Activated naive CD8-positive, alpha-beta T cell treated with anti-CD3 and anti-CD28 coated beads for 36 hours (primary cell): ENCODE measurements at regions not wholly inside any gene's neighbourhood (a gene's known extent, or its start where the extent isn't known, plus 50 kb on each side); places are given as distances from the start of the nearest gene placed in this dataset.

Source experiments
- DNase-seq: peaks from one replicate; pipeline ENCODE4 v3.0.0; 2021
- H3K27ac Mint-ChIP-seq: one replicate; pipeline ENCODE4 v1.8.0; 2022; ENCODE audit warnings: mild to moderate bottlenecking, moderate library complexity, mixed read lengths
- H3K27me3 Mint-ChIP-seq: one replicate; pipeline ENCODE4 v1.8.0; 2022; ENCODE audit warnings: mild to moderate bottlenecking, mixed read lengths
- H3K36me3 Mint-ChIP-seq: one replicate; pipeline ENCODE4 v1.8.0; 2021; ENCODE audit warnings: mild to moderate bottlenecking, mixed read lengths
- H3K4me1 Mint-ChIP-seq: one replicate; pipeline ENCODE4 v1.8.0; 2021; ENCODE audit warnings: mixed read lengths
- H3K4me3 Mint-ChIP-seq: one replicate; pipeline ENCODE4 v1.8.0; 2022; ENCODE audit warnings: mild to moderate bottlenecking, moderate library complexity, mixed read lengths
- H3K9me3 Mint-ChIP-seq: one replicate; pipeline ENCODE4 v1.8.0; 2022; ENCODE audit warnings: mixed read lengths

DNA sequence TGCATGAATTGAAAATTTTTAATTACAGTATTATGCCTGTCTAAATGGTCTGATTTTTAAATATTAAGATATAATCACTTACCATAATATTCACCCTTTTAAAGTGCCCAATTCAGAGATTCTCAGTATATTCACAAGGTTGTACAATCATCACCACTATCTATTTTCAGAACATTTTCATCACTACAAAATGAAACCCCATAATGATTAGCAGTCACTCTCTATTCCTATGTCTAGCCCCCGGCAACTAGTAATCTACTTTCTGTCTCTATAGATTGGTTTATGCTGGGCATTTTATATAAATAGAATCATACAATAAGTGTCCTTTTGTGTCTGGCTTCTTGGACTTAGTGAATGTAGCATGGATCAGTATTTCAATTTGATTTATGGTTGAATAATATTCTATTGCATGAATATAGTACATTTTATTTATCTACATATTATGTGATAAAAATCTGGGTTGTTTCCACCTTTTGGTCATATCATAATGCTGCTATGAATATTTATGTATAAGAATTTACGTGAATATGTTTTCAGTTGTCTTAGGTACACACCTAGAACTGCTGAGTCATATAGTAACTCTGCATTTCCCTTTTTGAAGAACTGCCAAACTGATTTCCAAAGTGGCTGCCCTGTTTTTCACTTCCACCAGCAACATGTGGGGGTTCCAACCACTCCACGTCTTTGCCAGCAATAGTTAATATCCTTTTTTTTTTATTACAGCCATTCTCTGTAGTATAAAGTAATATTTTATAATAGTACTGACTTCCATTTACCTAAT lies 485.7 kb upstream of the ZNF385D start:
- no peaks in the 10 kb centered on the region for H3K4me1 Mint-ChIP-seq
- DNase-seq, result no peak
- peaks cover 2% of the 10 kb centered on the region for H3K9me3 Mint-ChIP-seq

GRCh38 chr3:22239011-22239410 lies 488.0 kb upstream of the ZNF385D start:
- H3K9me3 Mint-ChIP-seq, result no peaks in the 10 kb centered on the region
- H3K4me3 Mint-ChIP-seq, result no peak overlapping the region
- no peak overlapping the region for H3K27ac Mint-ChIP-seq
- no peaks in the 10 kb centered on the region for H3K36me3 Mint-ChIP-seq
- no peaks in the 10 kb centered on the region for H3K4me1 Mint-ChIP-seq
- no peaks in the 10 kb centered on the region for H3K27me3 Mint-ChIP-seq
- DNase-seq, result no peak

More for the DNA sequence above, 485.7 kb upstream of the ZNF385D start:
- Mint-ChIP-seq H3K27me3 (no peaks in the 10 kb centered on the region), H3K36me3 (no peaks in the 10 kb centered on the region), H3K4me3 (no peak overlapping the region), H3K27ac (no peak overlapping the region)

- no peaks in the 10 kb centered on the region for H3K4me1 Mint-ChIP-seq
- H3K27me3 Mint-ChIP-seq, result no peaks in the 10 kb centered on the region
- H3K36me3 Mint-ChIP-seq, result no peaks in the 10 kb centered on the region
- no peak overlapping the region for H3K4me3 Mint-ChIP-seq
- H3K27ac Mint-ChIP-seq, result no peak overlapping the region
- no peak for DNase-seq
- no peaks in the 10 kb centered on the region for H3K9me3 Mint-ChIP-seq
Observed at GRCh38 chr3:22241110-22241509, 490.1 kb upstream of the ZNF385D start.

DNA sequence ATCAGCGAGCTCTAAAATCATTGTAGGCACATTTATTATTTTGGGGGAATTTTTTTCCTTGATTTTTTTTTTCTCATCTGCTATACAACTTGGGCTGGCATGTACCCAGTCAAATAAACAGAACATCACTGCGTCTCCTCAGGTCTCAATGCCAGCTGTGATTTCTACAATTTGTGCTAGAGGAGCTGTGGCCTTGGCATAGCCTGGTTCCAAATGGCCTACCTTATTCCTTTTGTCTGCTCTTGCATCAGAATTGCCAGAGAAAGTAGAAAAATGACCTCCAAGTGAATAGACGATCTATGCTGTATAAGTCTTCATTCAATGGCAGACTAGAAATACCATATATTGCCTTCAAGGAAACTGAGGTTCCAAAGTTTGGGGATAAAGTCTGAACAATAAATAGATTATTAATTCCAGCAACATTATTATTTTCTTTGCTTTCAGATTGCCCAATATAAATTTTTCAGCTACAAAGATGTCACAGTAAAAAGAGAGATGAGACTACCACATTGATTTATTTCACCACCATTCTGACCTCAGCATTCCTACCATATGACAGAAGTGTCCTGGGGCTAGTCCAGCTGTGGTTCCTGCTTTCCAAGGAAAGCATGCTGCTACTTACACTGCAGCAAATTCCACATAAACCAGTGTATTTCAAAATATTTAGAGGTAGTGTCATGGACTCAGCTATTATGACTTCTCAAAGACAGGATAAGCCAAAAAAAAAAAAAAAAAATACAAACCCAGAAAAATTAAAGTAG lies 493.9 kb upstream of the ZNF385D start:
- H3K4me1 Mint-ChIP-seq, result no peaks in the 10 kb centered on the region
- no peaks in the 10 kb centered on the region for H3K36me3 Mint-ChIP-seq
- DNase-seq, result no peak
- H3K27me3 Mint-ChIP-seq, result no peaks in the 10 kb centered on the region
- H3K27ac Mint-ChIP-seq, result no peak overlapping the region
- H3K4me3 Mint-ChIP-seq, result no peak overlapping the region
- no peaks in the 10 kb centered on the region for H3K9me3 Mint-ChIP-seq

DNA sequence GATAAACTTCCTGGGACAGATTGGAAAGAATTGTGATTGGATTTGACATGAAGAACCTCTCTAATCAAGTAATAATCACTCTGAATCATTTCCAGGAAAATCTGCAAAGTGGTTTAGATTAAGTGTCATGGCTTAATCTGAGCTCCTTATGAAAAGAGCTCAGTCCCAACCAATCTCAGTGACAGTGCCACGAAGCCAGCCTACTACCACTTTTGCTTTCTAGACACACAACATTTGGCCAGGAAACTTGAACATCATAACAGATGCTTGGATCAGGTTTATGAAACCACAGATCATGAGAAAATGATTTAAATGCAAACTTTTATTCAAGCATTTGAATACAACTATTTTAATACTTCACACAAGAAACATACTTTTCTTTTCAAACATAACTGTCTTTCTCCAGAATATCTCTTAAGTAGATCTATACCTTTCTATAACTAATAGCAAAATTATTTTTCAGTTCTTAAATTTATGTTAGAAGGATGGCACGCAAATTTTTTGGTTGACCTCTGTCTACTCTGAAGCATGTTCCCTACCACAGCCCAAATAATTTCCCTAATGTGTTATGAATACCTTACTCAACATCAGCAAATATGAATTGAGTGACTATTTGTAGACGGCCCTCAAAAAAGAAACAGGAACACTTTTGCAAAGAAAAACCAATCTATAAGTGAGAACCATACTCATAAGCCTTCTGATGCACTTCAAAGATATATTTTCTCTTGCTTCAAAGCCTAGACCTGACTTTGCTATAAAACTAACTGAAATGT lies 495.0 kb upstream of the ZNF385D start:
- Mint-ChIP-seq H3K27ac (no peak overlapping the region), H3K9me3 (no peaks in the 10 kb centered on the region), H3K27me3 (no peaks in the 10 kb centered on the region), H3K4me1 (no peaks in the 10 kb centered on the region), H3K4me3 (no peak overlapping the region), H3K36me3 (no peaks in the 10 kb centered on the region)
- DNase-seq, result no peak

DNA sequence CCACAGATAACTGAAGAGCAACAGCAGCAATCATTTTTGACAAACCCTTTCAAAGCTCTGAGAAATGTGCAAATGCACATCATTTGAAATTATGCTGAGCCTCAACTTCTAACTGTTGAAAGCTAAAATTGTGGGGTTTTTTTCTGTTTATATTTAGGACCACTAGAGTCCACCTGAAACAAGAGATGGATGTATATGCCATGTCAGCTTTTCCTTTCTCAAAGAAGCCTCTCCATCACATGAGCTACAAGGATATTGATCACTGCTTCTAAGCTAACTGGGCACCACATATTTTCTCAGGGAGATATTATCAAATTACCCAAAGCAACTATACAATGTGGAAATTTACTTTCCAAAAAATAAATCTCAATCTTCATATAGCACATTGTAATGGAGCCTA lies 498.6 kb upstream of the ZNF385D start:
- Mint-ChIP-seq H3K4me1 (no peaks in the 10 kb centered on the region), H3K27ac (no peak overlapping the region), H3K4me3 (no peak overlapping the region), H3K36me3 (no peaks in the 10 kb centered on the region), H3K27me3 (no peaks in the 10 kb centered on the region), H3K9me3 (no peaks in the 10 kb centered on the region)
- DNase-seq, result no peak

- no peaks in the 10 kb centered on the region for H3K36me3 Mint-ChIP-seq
- no peaks in the 10 kb centered on the region for H3K27me3 Mint-ChIP-seq
- no peaks in the 10 kb centered on the region for H3K4me1 Mint-ChIP-seq
- H3K9me3 Mint-ChIP-seq, result no peaks in the 10 kb centered on the region
- DNase-seq, result no peak
- no peak overlapping the region for H3K27ac Mint-ChIP-seq
- no peak overlapping the region for H3K4me3 Mint-ChIP-seq
Observed at GRCh38 chr3:22257252-22257651, 506.2 kb upstream of the ZNF385D start.

- no peaks in the 10 kb centered on the region for H3K36me3 Mint-ChIP-seq
- no peak for DNase-seq
- H3K4me3 Mint-ChIP-seq, result no peak overlapping the region
- H3K27me3 Mint-ChIP-seq, result no peaks in the 10 kb centered on the region
- H3K4me1 Mint-ChIP-seq, result no peaks in the 10 kb centered on the region
- H3K27ac Mint-ChIP-seq, result no peak overlapping the region
- no peaks in the 10 kb centered on the region for H3K9me3 Mint-ChIP-seq
Observed at GRCh38 chr3:22262386-22262785, 511.4 kb upstream of the ZNF385D start.

- Mint-ChIP-seq H3K27me3 (no peaks in the 10 kb centered on the region), H3K9me3 (no peaks in the 10 kb centered on the region), H3K4me1 (no peaks in the 10 kb centered on the region), H3K36me3 (no peaks in the 10 kb centered on the region), H3K27ac (no peak overlapping the region), H3K4me3 (no peak overlapping the region)
- DNase-seq, result no peak
Observed at GRCh38 chr3:22263042-22263441, 512.0 kb upstream of the ZNF385D start.

DNA sequence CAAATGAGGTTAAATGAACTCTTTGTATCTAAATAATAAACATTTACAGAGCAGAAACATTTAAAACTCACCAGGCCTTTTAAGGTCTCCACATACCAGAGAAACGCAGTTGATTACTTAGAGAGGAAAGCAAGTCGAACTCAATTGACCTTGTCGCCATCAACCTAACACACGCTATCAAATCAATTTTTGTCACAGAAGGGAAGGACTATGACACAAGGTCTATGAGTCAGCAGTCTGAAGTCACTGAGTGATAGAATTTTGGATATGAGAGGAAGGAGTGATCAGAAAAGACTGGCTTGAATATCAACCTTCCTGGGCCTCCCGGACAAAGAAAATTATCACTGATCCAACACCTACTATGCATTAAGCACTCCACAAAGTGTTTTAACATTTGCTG lies 514.4 kb upstream of the ZNF385D start:
- no peaks in the 10 kb centered on the region for H3K4me1 Mint-ChIP-seq
- H3K36me3 Mint-ChIP-seq, result no peaks in the 10 kb centered on the region
- no peaks in the 10 kb centered on the region for H3K9me3 Mint-ChIP-seq
- H3K4me3 Mint-ChIP-seq, result no peak overlapping the region
- H3K27me3 Mint-ChIP-seq, result no peaks in the 10 kb centered on the region
- no peak for DNase-seq
- no peak overlapping the region for H3K27ac Mint-ChIP-seq

DNA sequence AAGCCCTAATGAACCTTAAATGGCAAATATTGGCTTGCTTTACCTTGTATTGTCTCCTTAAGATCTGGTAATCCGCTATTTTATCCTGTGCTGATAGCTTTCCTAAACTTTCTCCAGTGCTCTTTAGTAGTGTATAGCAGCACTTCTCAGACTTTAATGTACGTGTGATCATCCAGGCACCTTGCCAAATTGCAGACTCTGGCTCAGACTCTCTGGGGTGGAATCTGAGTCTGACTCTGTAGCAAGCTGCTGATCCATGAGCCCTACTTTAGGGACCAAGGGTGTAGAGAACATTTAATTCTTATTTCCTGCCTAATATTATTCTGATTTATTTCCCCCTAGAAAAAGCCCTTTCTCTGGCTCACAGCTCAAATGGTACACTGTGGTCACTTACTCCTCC lies 518.8 kb upstream of the ZNF385D start:
- Mint-ChIP-seq H3K9me3 (no peaks in the 10 kb centered on the region), H3K4me1 (no peaks in the 10 kb centered on the region), H3K27me3 (no peaks in the 10 kb centered on the region)

DNA sequence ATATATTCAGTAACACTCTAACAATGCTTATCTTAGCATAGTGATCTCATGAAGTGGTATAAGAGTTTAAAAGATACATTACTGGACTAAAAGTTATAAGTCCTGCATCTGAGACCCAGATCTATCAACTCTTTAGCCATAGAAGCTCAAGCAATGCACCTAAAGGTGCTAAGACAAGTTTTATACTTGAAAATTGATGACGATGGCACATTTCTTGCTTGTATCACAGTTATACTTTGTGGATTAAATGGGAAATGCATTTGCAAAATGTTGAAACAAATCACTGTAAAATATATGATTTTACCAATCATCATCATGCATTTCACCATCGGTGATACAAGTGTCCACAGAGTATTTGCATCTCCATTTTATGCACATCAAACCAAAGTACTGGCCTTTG lies 525.3 kb upstream of the ZNF385D start:
- Mint-ChIP-seq H3K9me3 (no peaks in the 10 kb centered on the region), H3K4me1 (no peaks in the 10 kb centered on the region), H3K27ac (no peak overlapping the region), H3K27me3 (no peaks in the 10 kb centered on the region), H3K4me3 (no peak overlapping the region), H3K36me3 (no peaks in the 10 kb centered on the region)
- no peak for DNase-seq

More for the DNA sequence above, 518.8 kb upstream of the ZNF385D start:
- no peak for DNase-seq
- Mint-ChIP-seq H3K36me3 (no peaks in the 10 kb centered on the region), H3K27ac (no peak overlapping the region), H3K4me3 (no peak overlapping the region)

- Mint-ChIP-seq H3K36me3 (no peaks in the 10 kb centered on the region), H3K9me3 (no peaks in the 10 kb centered on the region), H3K4me3 (no peak overlapping the region), H3K27me3 (no peaks in the 10 kb centered on the region), H3K4me1 (no peaks in the 10 kb centered on the region), H3K27ac (no peak overlapping the region)
- DNase-seq, result no peak
Observed at GRCh38 chr3:22284559-22284958, 533.5 kb upstream of the ZNF385D start.

- H3K9me3 Mint-ChIP-seq, result no peaks in the 10 kb centered on the region
- no peaks in the 10 kb centered on the region for H3K36me3 Mint-ChIP-seq
- no peak overlapping the region for H3K4me3 Mint-ChIP-seq
- H3K27ac Mint-ChIP-seq, result no peak overlapping the region
- H3K4me1 Mint-ChIP-seq, result no peaks in the 10 kb centered on the region
- no peak for DNase-seq
- no peaks in the 10 kb centered on the region for H3K27me3 Mint-ChIP-seq
Observed at GRCh38 chr3:22288756-22289155, 537.7 kb upstream of the ZNF385D start.

DNA sequence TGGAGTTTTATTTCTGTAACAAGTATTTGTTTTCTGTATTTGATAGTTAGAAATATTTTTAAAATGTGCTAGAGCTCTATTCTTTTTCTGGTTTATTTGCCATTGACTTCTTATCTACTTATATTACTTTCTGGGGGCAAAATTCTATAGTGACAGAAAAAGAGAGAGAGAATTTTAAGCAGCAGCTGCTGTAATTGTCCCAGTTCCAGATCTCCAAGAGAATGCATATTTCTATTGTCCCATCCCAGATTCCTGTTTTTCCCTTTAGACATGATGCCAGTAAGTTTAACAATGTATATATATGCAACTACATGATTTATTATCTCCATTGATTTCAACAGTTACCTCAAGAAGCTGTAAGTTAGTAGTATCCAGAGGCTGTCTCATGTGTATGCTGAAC lies 541.7 kb upstream of the ZNF385D start:
- no peaks in the 10 kb centered on the region for H3K36me3 Mint-ChIP-seq

More for the DNA sequence above, 541.7 kb upstream of the ZNF385D start:
- H3K27me3 Mint-ChIP-seq, result no peaks in the 10 kb centered on the region
- no peak for DNase-seq
- no peak overlapping the region for H3K4me3 Mint-ChIP-seq
- H3K27ac Mint-ChIP-seq, result no peak overlapping the region
- no peaks in the 10 kb centered on the region for H3K4me1 Mint-ChIP-seq
- no peaks in the 10 kb centered on the region for H3K9me3 Mint-ChIP-seq
